Stimulated activated CD4-positive, alpha-beta T cell treated with anti-CD3 and anti-CD28 coated beads, Interleukin-2, amount 100 ng/mL, for 48 hours (primary cell): ENCODE measurements at regions not wholly inside any gene's neighbourhood (a gene's known extent, or its start where the extent isn't known, plus 50 kb on each side); places are given as distances from the start of the nearest gene placed in this dataset.

Experiments
- DNase-seq, 2 donors: peaks; one replicate each; pipeline ENCODE4 v3.0.0-alpha.2; 2020

GRCh38 chr5:74336297-74336696 lies 304.2 kb downstream of the ENC1 start:
- no peak for DNase-seq

DNA sequence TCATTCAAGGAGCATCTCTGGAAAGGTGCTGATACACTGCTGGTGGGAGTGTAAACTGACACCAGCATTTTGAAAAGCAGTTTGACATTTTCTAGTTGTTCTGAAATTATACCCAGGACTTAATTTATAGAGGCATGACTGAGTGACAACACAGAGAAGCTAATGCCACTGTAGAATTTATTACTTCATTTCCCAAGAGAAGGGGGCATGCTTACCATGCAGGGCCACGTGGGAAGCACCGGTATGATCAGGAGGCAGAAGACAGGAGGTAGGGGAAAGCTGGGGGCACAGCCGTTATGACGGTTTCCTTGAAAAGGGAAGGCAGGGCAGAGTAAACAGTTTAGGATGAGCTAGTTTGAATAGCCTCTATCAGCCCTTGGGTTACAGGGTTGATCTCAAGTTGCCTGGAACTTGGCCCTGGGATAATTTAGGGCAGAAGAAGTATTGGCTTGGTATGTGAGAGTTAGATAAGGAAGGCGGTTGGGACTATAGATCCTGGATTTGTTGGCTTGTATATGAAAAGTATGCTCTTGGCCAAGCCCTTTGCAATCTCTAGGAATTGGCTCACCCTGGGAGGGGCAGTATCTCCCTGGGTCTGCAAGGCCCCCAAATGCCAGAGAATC lies 305.7 kb downstream of the ENC1 start:
- no peak for DNase-seq

- no peak for DNase-seq
Measured at GRCh38 chr5:74334062-74334761, 306.3 kb downstream of the ENC1 start.

GRCh38 chr5:74333430-74333829 lies 307.1 kb downstream of the ENC1 start:
- DNase-seq = no peak

DNA sequence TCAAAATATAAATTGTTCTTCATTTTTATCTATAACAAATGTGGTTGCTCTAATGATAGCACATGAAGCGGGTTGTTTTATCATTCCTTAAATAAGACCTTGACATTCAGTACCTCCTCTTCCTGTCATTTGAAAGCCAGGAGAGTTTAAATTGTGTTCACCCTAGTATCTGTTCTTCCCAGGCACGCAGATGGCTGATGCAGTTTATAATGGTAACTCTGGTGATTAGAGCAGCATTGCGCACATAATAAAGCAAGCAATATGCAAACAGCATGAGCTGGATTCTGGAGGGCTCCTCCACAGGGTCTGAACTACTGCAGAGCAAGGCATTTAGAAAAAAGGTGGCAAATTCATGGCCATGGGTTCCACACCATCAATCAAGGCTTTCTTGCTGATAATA lies 307.8 kb downstream of the ENC1 start:
- no peak for DNase-seq

GRCh38 chr5:74332006-74332405 lies 308.5 kb downstream of the ENC1 start:
- no peak for DNase-seq

DNA sequence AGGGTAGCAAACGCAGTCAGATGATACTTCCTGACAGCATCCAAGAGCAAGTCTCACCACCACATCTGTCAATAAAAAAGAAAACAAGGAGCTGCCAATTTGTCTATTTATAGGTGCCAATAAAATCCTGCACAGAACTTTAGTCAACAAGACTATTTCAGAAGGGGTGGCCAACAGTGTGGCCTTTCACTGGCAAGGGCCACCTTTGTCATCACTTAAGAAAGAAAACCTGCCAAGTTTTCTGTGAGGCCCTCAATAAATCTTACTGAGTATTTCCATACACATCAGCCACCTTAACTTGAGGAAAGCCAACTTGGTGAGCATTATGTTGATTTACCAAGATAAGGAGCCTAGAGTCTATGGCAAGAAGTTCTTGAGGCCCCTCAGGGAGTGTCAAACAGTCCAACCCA lies 312.3 kb downstream of the ENC1 start:
- no peak for DNase-seq

DNA sequence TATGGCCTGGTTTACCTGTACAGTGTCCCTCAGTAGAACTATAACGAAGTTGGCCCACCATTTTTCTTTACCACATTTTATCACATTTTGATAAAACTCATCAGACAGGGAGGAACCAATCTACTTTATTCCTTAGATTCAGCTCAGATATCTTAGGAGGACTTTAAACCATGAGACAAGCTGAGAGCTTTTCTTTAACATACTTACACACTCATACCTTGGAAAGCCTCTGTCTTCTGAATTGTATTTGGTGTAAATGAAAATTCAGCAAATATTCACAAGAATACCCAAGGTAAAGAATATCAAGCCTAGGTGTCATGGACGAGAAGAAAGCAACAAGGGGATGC lies 313.2 kb downstream of the ENC1 start:
- DNase-seq = no peak

- peak; percentile 52 to 67 for DNase-seq
Measured at GRCh38 chr5:74326571-74327338, 313.8 kb downstream of the ENC1 start.

DNA sequence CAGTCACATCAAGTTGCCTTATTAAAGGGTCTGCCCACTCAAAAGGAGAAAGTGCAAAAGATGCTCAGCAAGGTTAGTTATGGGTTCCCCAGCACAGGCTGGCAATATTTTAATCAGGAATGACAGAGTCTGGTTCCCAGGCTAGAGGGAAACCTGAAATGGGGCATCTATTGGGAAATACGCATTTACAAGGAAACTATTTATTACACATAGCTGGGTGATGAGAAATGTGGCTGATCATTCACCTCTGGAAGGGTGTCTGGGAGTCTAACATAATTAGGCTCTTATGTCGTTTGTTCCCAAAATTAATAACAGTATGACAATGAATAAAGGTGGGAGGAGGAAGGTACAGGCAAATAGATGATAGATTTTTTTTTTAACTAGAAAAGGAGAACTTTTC lies 314.7 kb downstream of the ENC1 start:
- no peak for DNase-seq

DNA sequence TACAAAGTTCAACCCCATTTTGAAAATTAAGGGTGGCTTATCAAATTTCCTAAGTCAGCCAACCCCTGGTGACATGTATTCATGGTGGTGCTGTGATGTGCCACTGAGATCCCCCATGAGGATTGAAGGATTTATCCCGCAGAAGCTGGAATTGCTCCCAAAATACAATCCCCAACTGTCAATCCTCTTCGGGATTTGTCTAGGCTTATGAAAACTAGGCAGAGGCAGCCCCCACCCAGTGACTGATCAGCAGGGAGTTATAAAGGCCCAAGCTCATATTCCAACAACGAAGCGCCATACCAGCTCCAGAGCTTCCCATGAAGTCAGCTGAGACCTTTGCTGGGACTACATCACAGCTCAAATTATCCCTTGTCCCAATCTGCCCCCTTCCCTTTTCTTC lies 316.0 kb downstream of the ENC1 start:
- no peak for DNase-seq

GRCh38 chr5:74322944-74323343 lies 317.6 kb downstream of the ENC1 start:
- no peak for DNase-seq

DNA sequence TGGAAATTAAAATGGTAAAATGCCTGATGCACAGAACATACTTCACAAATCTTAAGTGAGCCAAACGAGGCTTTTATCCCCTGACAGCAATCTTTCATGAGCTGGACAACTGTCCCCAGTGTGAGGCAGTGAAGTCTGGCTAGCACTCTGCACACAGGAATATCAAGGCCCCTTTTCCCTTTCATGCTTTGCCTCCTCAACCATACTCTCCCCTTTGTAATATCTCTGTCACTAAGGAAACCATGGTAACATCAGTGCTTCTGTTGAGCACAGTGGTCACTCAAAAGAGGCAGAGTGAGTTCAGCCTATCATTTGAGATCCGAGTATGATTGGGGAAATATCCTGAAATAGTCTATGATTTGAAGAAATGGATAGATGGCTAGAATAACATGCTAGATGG lies 318.3 kb downstream of the ENC1 start:
- no peak for DNase-seq

GRCh38 chr5:74321326-74321725 lies 319.2 kb downstream of the ENC1 start:
- no peak for DNase-seq

- DNase-seq = no peak
Measured at GRCh38 chr5:74320526-74320925, 320.0 kb downstream of the ENC1 start.

DNA sequence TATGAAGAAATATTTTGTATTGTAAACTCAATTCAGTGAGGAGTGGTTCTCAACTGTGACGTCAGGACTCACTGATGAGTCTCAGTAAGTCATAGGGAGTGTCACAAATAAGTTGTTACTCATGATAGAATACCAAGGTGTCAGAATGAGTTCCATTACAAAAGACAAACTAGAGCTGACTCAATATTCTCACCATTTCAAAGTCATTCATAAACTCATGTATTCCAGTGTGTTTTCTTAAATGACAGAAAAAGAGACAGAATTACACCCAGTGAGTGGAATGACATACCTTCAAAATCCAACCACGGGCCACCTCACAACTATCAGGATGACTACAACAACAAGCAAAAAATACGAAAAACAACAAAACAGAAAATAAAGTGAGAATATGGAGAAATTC lies 321.5 kb downstream of the ENC1 start:
- no peak for DNase-seq

DNA sequence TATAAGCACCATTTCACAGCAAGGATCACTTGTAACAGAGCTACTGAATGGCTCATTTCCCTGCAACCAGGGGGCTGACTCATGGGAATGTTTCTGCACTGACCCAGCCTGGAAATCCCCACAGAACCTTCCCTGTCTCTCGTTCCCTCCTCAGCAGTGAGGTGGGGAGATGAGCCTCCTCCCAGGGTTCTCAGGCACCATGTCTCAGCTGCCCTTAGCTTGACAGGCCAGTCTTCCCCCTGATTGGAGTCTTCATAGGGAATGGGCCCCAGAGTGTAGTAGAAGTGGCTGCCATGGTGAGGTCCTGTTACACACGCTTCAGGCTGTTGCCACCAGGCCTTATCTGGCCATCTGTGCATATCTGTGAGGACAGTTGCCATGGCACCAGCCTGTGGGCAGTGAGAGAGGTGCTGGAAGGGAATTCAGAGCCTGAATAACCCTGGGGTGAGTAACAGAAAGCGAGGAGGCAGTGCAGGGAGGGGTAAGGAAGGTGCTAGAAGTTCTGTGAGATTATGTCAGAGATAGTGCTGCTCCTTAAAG lies 324.4 kb downstream of the ENC1 start:
- DNase-seq = peak; percentile 1 to 7

DNA sequence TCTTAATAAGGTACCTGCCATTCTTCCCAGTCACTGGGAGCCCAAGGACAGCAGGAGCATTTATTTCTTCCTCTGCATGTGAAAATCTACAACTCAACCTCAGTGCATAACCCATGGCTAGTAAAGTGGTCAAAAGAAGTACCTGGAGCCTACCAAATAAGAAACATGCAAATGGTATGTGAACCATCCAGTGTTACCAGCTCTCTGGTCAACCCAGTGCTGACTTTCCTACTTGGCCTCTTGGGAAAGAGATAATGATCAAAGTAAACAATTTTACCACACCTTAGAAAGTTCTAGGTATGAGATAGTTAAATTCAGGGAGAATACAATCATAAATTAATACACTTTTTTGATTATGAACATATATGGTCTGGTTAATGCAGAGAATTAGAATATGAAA lies 325.6 kb downstream of the ENC1 start:
- DNase-seq = no peak

GRCh38 chr5:74313896-74314295 lies 326.6 kb downstream of the ENC1 start:
- DNase-seq = no peak

DNA sequence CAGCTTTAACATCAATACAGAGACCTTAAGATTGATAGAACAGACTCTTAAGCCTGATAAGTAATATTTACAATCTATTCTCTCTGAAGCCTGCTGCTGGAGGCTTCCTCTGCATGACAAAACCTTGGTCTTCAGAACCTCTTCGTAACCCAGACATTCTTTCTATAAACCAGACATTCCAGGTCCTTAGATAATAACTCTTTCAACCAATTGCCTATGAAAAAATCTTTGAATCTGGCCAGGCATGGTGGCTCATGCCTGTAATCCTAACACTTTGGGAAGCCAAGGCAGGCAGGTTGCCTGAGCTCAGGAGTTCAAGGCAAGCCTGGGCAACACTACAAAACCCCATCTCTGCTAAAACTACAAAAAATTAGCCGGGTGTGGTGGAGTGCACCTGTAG lies 327.8 kb downstream of the ENC1 start:
- no peak for DNase-seq

DNA sequence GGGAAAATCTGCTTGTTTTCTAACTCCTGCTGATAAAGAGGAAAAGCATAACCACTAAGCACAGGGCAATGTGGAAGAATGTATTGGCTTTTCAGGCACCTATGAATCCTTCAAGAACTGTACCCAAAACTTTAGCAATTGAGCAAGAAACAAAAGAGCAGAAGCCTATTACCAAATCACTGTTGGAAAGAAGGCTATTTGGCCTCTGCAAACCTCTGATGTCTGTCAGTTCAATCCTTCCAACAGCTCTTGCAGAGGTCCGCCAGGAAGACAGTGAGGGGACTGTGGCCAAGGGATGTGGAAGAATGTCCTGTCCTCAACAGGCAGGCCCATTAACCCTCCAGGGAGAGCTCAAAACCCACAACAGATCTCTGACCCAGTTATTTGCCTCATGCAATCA lies 328.6 kb downstream of the ENC1 start:
- DNase-seq = no peak

DNA sequence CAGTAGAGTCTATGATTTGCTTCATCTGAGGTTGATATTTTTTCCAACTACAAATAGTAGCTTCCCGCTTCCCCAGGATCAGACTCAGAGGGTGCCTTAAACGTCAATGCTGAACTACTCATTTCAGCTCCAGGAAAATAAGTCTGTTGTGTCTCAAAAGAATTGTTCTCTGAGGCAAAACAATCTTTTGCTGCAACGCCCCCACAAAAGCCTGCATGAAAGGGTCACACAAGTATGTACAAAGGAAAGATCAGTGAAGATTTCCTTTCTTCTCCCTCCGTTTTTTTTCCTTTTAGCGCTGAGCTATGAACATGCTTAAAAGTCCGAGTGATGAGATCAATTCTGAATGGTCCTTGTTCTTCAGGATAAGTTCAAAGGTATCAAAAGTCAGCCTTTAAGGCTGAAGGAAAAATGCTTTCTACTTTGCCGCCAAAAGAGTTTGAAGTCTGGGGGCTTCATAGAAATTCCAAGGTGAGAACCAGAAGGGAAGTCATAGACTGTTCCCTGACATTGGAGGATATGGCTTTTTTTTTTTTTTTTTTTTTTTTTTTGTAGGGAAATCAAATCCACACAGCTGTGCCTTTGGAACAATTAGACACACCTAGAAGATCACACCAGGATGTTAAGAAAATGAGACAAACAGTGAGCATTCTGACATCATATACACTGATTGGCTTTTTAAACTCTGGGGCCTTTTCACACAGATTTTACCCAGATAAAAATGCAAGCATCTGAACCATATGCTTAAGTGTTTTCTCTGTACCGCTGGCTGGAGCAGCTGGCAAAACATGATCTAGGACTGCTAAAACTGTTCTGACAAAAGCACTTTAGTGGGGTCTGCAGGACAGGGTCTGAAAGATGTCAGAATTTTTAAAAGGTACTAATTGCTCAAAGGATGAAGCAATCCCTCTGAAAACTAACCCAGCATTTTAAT lies 329.3 kb downstream of the ENC1 start:
- no peak for DNase-seq

DNA sequence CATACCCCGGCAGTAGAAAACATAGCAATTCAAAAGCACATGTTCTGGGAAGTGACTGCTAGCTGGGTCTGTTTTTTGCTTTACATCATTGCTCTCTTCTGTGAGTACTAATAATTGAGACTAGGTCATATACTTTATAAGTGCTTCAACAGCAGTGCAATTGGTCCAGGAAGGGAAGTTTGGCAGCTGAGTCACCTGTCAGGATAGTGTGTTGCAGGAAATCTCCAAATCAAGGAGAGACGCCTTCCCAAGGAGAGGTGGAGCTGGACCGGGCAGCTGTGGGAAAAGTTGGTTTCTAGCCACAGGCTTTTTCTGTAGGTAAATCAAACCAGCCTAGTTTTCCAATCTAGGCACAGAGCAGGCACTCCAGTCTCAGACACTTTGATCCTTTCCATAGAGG lies 330.1 kb downstream of the ENC1 start:
- DNase-seq = no peak
